CD4-positive, alpha-beta T cell (primary cell): ENCODE measurements at regions not wholly inside any gene's neighbourhood (a gene's known extent, or its start where the extent isn't known, plus 50 kb on each side); places are given as distances from the start of the nearest gene placed in this dataset.

Experiments used
- ATAC-seq: fragments of 200-7000 bp; cut with Tn5 transposase; one replicate; pipeline ENCODE4 v1.10.0; 2022; ENCODE audit warnings: mild to moderate bottlenecking; ENCODE audit not compliant: poor library complexity
- CTCF ChIA-PET: fragments of 350-600 bp; sonication (Branson Sonifier 250); formaldehyde crosslinking; loops from one replicate; lab custom pipeline; 2021; ENCODE audit warnings: antibody characterized with exemption, inconsistent platforms; lab: Charles Lee
- POLR2A ChIA-PET: fragments of 350-600 bp; sonication (Branson Sonifier 250); formaldehyde crosslinking; loops from one replicate; lab custom pipeline; 2021; ENCODE audit warnings: antibody characterized with exemption, inconsistent platforms; lab: Charles Lee
- DNase-seq, 14 experiments: peaks; one replicate each; pipeline ENCODE4 v3.0.0-alpha.2; 2013 to 2020; ENCODE audit warnings: mixed read lengths in 2 of 14
- H3K27ac ChIP-seq, 2 donors: one replicate each; pipeline versions ENCODE4 v1.5.1 to v1.7.0; 2013; ENCODE audit warnings: low read length in 2 of 2, low read depth in 1 of 2, mild to moderate bottlenecking in 1 of 2
- H3K27me3 ChIP-seq, 2 experiments: 1 replicate in 1 of 2; 2 replicates in 1 of 2; pipeline versions ENCODE4 v1.6.1 to v1.7.0; 2013; ENCODE audit warnings: low read length in 2 of 2, control low read depth in 1 of 2, mild to moderate bottlenecking in 1 of 2, moderate library complexity in 1 of 2; ENCODE audit not compliant: insufficient read depth in 2 of 2, control insufficient read depth in 1 of 2
- H3K36me3 ChIP-seq: one replicate; pipeline ENCODE4 v1.6.1; 2013; ENCODE audit warnings: low read length, control low read depth; ENCODE audit not compliant: insufficient read depth
- H3K4me1 ChIP-seq: one replicate; pipeline ENCODE4 v1.6.1; 2013; ENCODE audit warnings: low read length, control low read depth; ENCODE audit not compliant: insufficient read depth
- H3K4me3 ChIP-seq: one replicate; pipeline ENCODE4 v1.5.1; 2013; ENCODE audit warnings: mild to moderate bottlenecking, low read length, moderate library complexity
- H3K9me3 ChIP-seq, 2 experiments: 1 replicate in 1 of 2; 2 replicates in 1 of 2; pipeline versions ENCODE4 v1.6.1 to v1.7.0; 2013; ENCODE audit warnings: low read length in 2 of 2, mild to moderate bottlenecking in 2 of 2, control low read depth in 1 of 2, moderate library complexity in 1 of 2; ENCODE audit not compliant: control insufficient read depth in 1 of 2, insufficient read depth in 1 of 2
- H3K27ac Mint-ChIP-seq: one replicate; pipeline ENCODE4 v1.8.0; 2020; ENCODE audit warnings: mixed read lengths
- H3K27me3 Mint-ChIP-seq: one replicate; pipeline ENCODE4 v1.8.0; 2021; ENCODE audit warnings: mixed read lengths
- H3K36me3 Mint-ChIP-seq: one replicate; pipeline ENCODE4 v1.8.0; 2021; ENCODE audit warnings: low read depth, mixed read lengths
- H3K4me1 Mint-ChIP-seq: one replicate; pipeline ENCODE4 v1.8.0; 2021; ENCODE audit warnings: low read depth, mixed read lengths
- H3K4me3 Mint-ChIP-seq: one replicate; pipeline ENCODE4 v1.8.0; 2020; ENCODE audit warnings: mild to moderate bottlenecking, mixed read lengths
- H3K9me3 Mint-ChIP-seq: one replicate; pipeline ENCODE4 v1.8.0; 2020; ENCODE audit warnings: mixed read lengths
- CTCF ChIP-seq: fragments of 200-600 bp; IDR thresholded peaks from one replicate; pipeline ENCODE4 v1.8.0; 2022; ENCODE audit warnings: antibody characterized with exemption, mild to moderate bottlenecking
- intact Hi-C, 2 experiments: fragments of 100-400 bp; cut with DNase I in 1 of 2; cut with micrococcal nuclease in 1 of 2; formaldehyde crosslinking; loops; one replicate each; pipeline versions ENCODE4 v1.15.1 to v1.9.0; 2023 to 2025; cut with DNase I, micrococcal nuclease

- H3K4me3 ChIP-seq, result no peak overlapping the region
- Mint-ChIP-seq H3K4me3 (no peak overlapping the region), H3K27me3 (no peaks in the 10 kb centered on the region), H3K27ac (no peak overlapping the region), H3K9me3 (peaks cover 10% of the 10 kb centered on the region), H3K4me1 (no peaks in the 10 kb centered on the region), H3K36me3 (no peaks in the 10 kb centered on the region)
- H3K27ac ChIP-seq, result no peak overlapping the region
- ChIA-PET CTCF (no interaction called here), POLR2A (no interaction called here)
- no peak for TF ChIP-seq CTCF
- DNase-seq (no peak), ATAC-seq (no peak)
- no peaks in the 10 kb centered on the region for H3K36me3 ChIP-seq
- H3K4me1 ChIP-seq, result no peaks in the 10 kb centered on the region
- peaks cover 0 to 3% of the 10 kb centered on the region in 2 experiments for H3K9me3 ChIP-seq
- no peaks in the 10 kb centered on the region for H3K27me3 ChIP-seq
- intact Hi-C loops, result no loop called here
Measured at GRCh38 chr5:82839881-82840280, 237.3 kb downstream of the TMEM167A start.

GRCh38 chr5:82835488-82835887, 241.7 kb downstream of the TMEM167A start:
- peaks cover 0 to 3% of the 10 kb centered on the region in 2 experiments for H3K9me3 ChIP-seq
- no peaks in the 10 kb centered on the region for H3K4me1 ChIP-seq
- Mint-ChIP-seq H3K36me3 (no peaks in the 10 kb centered on the region), H3K27ac (no peak overlapping the region), H3K4me3 (no peak overlapping the region), H3K27me3 (no peaks in the 10 kb centered on the region), H3K4me1 (no peaks in the 10 kb centered on the region), H3K9me3 (peaks cover 10% of the 10 kb centered on the region)
- H3K4me3 ChIP-seq, result no peak overlapping the region
- no peak overlapping the region for H3K27ac ChIP-seq
- ATAC-seq (no peak), DNase-seq (no peak)
- POLR2A ChIA-PET, result no interaction called here
- TF ChIP-seq CTCF, result no peak
- no peaks in the 10 kb centered on the region for H3K36me3 ChIP-seq
- H3K27me3 ChIP-seq, result no peaks in the 10 kb centered on the region
- intact Hi-C loops, result no loop called here
- CTCF ChIA-PET, result no interaction called here

GRCh38 chr5:82834151-82834550, 243.0 kb downstream of the TMEM167A start:
- Histone ChIP-seq H3K4me1 (no peaks in the 10 kb centered on the region), H3K27ac (no peak overlapping the region), H3K4me3 (no peak overlapping the region), H3K9me3 (peaks cover 0 to 3% of the 10 kb centered on the region in 2 experiments), H3K27me3 (no peaks in the 10 kb centered on the region), H3K36me3 (no peaks in the 10 kb centered on the region)
- ChIA-PET POLR2A (no interaction called here), CTCF (no interaction called here)
- H3K36me3 Mint-ChIP-seq, result no peaks in the 10 kb centered on the region
- ATAC-seq (no peak), DNase-seq (no peak)
- TF ChIP-seq CTCF, result no peak
- H3K9me3 Mint-ChIP-seq, result peaks cover 10% of the 10 kb centered on the region
- no peak overlapping the region for H3K4me3 Mint-ChIP-seq
- intact Hi-C loops, result no loop called here
- no peak overlapping the region for H3K27ac Mint-ChIP-seq
- no peaks in the 10 kb centered on the region for H3K27me3 Mint-ChIP-seq
- no peaks in the 10 kb centered on the region for H3K4me1 Mint-ChIP-seq
